WTC11 (cell line): ENCODE measurements at regions not wholly inside any gene's neighbourhood (a gene's known extent, or its start where the extent isn't known, plus 50 kb on each side); places are given as distances from the start of the nearest gene placed in this dataset.

Experiments
- CTCF ChIP-seq: fragments of 200-600 bp; IDR thresholded peaks from 2 replicates; pipeline ENCODE4 v1.8.0; 2022; ENCODE audit warnings: antibody characterized with exemption
- TEAD4 ChIP-seq: sonication (generic); formaldehyde crosslinking; IDR thresholded peaks from 2 replicates; pipeline ENCODE4 v1.8.0; 2022; ENCODE audit warnings: mild to moderate bottlenecking, missing genetic modification reagents

GRCh38 chr16:63830061-63830460 lies 1291.8 kb downstream of the CDH11 start:
- TF ChIP-seq CTCF (no peak), TEAD4 (CRISPR knock-in tag) (no peak)
